ENCODE measurements at regions not wholly inside any gene's neighbourhood (a gene's known extent, or its start where the extent isn't known, plus 50 kb on each side); places are given as distances from the start of the nearest gene placed in this dataset.

DNA sequence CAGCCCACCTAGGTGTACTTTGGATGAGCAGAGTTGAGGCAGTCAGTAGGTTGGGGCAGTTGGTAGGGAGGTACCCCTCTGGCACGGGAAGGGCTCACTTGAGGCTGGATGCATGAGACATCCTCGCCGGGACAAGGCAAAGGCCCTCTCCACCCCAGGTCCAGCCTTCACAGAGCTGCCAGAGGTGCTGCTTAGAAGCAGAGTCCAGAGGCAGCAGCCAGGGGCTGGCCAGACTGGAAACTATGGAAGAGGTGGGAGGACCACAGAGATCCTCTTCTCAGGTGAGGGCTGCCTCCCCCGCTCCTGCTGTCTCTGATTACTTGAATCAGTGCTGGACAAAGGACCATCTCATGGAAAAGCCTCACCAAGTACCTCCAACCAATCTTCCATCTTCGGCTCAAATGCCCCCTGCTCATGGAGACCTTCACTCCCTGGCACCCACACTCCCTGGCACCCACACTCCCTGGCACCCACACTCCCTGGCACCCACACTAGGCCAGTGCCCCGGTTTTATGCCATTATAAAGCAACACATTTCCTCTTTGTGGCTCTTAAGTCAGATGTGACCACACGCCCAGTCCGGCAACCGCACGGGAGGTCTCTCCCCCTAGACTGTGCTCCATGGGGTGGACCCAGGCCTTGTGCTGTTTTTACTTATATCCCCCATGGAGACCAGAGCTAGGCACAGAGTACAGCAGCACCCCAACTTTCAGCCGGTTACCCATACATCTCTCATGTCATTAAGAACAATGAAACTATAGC is 100.1 kb downstream of the YTHDF1 start:
- DNase-seq (ENCODE audit: low spot score), result no peak

DNA sequence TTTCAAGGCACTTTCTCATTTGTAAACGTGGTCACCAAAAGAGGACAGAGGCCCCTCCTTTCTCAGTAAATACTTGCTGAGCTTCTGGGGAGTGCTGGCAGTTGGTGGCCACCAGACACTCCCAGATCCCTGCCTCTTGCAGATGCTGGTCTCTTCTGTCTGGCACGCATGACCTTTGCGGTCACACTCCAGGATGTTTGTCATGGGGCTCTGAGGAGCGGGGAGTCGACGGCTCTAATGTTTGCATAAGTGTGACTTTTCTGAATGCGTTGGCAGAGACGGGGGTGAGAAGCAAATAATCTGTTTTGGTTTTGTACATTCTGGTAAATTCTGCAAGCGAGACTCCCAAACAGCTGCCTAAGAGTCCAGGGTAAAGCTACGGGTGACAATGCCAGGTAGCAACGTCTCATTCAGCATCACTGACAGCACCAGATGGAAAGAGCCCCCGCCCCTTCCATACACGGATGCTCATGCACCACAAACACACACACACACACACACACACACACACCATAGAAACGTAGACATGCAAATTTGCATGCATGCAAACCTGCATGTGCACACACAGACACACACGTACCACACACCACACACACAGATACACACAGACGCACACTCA is 101.1 kb downstream of the YTHDF1 start:
- DNase-seq (ENCODE audit: low spot score), result no peak

DNA sequence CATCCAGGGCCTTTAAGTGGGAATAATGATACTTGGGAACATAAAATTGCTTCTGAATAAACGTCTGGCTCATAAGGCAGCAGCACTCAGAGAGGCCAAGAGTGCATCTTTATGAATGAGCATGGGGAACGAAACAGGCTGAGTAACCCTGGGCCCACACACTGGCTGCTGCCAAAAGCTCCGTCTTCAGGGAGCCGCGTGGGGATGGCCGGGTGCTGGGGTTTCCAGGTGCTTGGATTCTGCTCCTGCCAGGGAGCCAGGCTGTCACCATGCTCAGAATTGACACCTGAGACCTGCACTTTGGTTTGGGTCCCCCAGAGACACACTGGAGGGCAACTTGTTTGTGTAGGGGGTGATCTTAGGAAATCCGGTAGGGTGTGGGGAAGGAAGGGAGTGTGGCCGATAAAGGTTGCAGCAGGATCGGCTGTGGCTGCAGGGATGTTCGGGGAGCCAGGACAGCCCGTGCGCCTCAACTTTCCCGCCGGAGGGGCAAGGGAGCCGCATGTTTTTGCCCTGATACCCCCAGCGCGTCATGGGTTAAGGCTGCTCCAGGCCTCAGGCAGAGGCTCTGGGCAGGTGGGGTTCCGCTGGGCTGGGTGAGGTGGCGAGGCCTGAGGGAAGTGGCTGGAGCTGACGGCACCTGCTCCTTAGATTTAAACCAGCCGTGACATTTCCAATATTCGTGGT is 101.8 kb downstream of the YTHDF1 start:
- no peak for DNase-seq (ENCODE audit: low spot score)

- DNase-seq (ENCODE audit: low spot score), result no peak
Measured at GRCh38 chr20:63112491-63113219, 103.3 kb downstream of the YTHDF1 start.

DNA sequence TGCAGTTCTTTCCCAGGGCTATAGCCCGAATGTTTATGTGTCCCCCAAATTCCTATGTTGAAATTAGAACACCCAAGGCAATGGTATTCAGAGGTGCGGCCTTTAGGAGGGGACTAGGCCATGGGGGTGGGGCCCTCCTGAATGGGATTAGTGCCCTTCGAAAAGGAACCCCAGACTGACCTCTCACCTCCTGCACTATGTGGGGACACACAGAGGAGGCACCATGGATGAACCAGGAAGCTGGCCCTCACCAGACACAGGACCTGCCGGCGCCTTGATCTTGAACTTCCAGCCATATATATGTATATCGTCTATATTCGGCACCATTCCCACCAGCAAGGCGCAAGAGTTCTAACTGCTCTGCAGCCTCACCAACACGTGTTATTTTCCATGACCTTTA is 101.5 kb upstream of the BHLHE23 start:
- DNase-seq (ENCODE audit: low spot score), result no peak

DNA sequence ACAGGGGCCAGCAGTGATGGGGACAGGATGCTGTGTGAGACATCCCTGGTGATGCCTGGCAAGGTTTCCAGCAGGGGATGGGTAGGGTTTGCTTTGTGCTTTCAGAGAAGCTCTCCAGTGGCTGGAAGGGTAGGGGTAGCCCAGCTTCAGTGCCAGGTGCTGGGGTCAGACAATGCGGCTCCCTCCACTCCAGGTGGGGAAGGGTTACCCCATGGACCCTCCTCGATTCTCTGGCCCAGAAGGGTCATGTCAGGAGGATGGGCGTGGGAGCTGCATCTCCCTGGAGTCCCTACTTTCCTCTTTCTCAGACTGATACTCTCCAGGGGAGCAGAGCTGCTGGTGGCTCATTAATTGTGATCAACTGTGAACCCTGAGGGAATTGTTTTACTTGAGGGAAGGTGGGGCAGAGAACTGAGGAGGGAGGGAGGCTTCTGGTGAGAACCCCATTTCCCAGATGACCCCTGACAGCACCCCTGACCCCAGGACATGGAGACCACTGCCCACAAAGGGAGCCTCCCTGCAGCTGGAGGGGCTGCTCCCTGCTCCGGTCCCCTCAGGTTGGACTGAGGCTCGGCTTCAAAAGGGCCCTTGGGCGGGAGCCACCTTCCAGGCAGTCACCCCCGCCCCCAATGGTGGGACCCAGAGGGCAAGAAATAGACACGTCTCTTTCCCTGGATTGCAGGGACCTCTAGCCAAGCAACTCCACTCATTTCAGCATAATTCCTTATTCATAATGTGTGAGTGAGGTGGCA is 100.9 kb upstream of the BHLHE23 start:
- no peak for DNase-seq (ENCODE audit: low spot score)

DNA sequence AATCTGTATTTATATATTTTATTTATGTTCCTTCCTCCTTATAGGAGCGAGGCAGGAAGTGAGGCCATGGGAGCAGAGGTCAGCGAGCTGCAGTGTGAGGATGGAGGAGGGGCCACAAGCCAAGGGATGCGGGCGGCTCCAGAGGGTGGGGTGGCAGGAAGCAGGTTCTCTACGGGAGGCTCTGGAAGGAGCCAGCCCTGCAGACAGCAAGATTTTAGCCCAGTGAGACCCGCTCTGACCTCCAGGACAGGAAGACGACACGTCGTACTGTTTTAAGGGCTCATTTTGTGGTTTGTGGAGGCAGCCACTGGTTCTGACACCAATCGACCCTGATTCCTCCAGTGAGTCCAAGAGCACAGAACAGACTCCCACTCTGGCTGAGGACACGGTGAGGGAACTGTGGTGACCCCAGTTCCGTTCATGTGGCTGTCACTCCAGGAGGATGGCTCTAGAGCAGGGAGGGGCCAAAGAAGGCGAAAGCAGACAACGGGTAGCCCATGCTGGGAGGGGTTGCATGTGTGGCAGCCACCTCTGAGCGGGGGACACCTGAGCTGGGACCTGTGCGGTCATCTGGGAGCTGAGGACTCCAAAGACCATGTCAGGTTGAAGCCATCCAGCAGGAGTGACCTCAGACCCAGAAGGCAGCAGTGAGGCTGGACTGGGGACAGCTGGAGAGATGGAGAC is 100.1 kb upstream of the BHLHE23 start:
- no peak for DNase-seq (ENCODE audit: low spot score)

DNA sequence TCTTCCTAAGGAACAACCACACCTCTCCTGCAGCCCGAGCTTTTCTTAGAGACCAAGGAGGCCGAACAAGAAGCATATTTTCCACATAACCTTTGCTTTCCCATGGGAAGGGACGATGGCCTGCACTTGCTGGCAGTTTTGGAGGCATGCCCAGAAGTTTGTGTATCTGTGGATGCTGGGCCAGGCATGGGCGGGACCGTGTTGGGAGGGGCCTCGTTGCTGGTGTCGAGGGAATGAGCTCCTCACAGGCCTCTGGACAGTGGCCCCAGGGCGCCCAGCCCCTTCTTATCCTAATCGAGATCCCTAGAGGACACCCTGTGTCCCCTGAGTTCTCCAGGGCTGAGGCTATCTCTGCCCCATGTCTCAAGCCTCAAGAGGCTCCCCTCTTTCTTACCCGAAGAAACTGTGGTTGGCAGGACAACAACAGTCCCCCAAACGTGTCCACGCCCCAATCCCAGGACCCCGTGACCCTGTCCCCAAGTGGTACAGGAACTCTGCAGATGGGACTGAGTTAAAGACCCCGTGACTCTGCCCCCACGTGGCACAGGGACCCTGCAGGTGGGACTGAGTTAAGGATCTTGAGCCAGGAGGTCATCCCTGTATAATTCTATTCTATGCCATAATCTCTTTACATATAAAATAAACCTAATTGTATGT is 99.5 kb upstream of the BHLHE23 start:
- no peak for DNase-seq (ENCODE audit: low spot score)

DNA sequence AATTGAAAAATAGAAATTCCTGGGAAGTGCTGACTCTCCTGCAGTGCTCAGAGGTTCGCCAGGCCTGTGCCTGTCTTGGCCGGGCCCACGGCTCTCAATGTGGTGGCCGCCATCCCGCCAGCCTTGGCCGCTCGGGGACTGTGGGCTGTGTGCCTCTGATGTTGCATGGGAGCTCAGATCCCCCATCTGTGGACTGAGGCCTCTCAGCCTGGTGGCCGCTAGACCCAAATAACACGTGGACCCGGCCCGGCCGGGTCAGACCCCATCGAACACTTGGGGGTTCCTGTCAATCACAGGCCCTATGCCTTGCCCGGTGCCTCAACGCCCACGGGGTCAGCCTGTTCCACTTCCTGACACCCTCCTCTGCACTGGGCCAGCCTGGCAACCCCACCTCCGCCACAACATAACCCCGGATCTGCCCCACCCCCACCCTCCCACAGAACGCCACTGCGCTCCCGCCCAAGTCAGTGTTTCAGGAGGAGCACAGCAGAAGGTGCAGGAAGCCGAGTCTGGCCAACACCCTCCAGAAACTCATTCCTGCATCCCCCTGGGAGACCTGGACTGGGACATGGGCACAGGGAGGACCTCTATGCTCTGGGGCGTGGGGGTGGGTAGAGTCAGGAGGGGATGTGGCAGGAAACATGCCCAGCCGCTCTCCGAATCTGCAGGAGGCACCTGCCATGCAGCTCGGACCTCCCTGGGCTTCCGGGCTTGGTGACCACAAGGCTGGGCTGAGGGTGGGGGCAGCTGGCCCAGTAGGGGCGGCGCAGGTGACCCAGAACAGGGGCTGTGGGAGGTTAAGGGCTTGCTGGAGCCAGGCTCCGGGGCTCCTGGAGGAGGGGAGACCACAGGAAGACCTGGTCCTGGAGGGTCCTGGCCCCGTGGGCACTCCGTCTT is 98.7 kb upstream of the BHLHE23 start:
- DNase-seq (ENCODE audit: low spot score), result no peak

DNA sequence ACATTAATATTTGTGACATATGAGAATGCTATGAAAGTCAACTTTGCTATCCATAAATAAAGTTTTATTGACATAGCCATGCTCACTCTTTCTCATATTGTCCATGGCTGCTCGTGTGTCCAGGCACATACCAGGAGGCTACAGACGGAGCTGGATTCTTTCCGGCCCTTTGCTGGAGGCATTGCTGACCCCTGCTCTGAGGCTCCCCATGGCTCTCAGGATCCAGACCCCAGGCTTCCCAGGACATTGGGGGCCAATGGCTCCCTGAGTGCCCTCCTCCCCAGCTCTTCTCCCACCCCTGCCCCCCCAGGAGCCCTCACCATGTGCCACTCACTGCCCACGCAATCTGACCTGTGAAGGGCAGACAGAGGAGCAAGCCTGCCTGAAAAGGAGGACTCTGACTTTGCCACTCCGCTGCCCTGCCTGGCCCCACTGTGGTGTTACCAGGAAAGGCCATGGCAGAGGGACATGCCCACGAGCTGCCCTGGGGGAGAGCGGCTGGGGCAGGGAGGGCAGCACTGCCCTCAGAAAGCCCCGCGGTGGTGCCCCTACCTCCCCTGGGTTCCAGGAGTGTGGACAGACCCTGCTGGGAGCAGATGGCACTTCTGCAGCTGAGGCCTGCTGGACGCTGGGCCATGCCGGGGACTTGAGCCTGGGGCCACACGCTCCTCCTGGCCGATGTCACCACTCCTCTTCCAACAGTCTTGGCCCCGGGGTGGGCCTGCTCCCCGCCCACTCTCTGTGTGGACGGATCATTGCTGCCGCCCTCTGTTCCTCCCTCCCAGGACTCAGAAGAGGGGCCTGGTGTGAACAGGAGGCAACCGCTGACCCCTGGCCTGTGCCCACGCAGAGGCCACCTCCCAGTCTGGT is 97.8 kb upstream of the BHLHE23 start:
- DNase-seq (ENCODE audit: low spot score), result no peak

- DNase-seq (ENCODE audit: low spot score), result no peak
Measured at GRCh38 chr20:63103402-63104311, 96.9 kb upstream of the BHLHE23 start.

DNA sequence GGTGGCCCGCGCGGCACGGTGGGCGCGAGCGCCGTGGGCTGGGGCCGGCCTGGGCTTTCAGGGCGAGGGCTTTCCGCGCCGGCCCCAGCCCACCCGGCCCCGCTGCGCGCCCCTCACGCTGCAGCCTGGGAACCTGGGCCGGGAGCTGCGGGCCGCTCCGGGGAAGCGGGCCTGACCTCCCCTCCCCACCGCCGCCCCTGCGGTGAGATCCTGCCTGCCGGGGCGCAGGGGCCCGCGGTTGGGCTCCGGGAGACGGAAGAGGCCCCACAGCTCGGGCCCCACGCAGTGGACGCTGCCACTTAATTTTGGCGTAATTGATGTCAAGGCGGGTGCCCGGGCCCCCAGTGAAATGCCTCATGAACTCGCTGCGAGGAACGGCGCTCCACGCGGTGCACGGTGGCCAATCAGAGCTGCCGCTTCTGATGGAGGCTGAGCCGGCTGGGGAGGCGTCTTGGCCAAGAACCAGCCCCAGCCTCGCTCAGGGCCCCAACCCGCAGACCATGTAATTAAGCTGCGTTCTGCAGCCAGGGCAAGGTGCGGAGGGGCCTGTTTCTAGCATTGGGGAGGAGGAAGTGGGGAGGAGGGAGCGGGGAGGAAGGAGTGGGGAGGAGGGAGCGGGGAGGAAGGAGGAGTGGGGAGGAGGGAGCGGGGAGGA is 96.1 kb upstream of the BHLHE23 start:
- no peak for DNase-seq (ENCODE audit: low spot score)

DNA sequence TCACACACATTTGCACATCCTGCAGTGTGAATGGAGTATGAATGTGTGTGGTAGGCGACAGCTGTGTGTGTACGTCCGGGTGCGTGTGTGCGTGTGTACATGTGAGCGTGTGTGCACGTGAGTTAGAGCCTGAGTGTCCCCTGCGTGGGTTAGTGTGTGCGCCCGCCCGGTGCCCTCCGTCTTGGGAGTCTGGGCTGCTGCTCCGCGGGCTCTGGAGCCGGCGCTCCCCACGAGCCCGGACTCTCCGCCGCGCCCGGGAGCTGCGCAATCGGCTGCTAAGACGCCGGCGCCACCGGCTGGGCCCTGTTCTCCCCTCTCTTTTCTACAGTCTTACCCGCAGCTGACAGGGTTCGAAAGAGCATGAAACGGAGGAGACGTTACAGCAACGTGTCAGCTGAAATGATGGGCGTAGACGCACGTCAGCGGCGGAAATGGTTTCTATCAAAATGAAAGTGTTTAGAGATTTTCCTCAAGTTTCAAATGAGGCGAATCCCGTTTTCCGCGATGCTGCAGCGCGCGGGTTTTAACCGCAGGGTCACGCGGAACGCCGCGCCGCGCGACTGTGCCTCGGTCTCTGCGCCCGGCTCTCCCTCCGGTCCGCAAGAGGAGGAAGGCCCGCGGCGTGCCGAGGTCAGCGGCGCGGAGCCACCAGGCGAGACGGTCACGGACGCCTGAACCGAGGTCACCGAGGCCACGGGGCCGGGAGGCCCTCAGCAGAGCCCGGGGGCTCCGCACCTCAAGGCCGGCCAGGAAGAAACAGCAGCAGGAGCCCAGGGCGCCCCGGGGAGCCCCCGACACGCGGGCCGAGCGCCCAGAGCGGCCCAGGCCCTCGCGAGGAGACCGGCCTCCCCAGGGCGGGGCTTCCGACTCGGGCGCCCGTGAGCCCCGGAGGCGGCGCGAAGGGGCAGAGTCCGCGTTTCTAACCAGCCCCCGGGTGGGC is 95.3 kb upstream of the BHLHE23 start:
- no peak for DNase-seq (ENCODE audit: low spot score)

GRCh38 chr20:63100926-63101699 is 94.3 kb upstream of the BHLHE23 start:
- no peak for DNase-seq (ENCODE audit: low spot score)
